GM12873 (cell line): ENCODE measurements at regions not wholly inside any gene's neighbourhood (a gene's known extent, or its start where the extent isn't known, plus 50 kb on each side); places are given as distances from the start of the nearest gene placed in this dataset.

Experiments used
- TF ChIP-seq, protein P1 (sequence below): IDR thresholded peaks from 2 replicates; pipeline ENCODE4 v1.5.1; 2012; ENCODE audit warnings: low read depth, mild to moderate bottlenecking, moderate library complexity, low read length, control low read depth; ENCODE audit not compliant: insufficient read depth; ENCODE audit errors: missing control alignments

- TF ChIP-seq, protein P1, sequence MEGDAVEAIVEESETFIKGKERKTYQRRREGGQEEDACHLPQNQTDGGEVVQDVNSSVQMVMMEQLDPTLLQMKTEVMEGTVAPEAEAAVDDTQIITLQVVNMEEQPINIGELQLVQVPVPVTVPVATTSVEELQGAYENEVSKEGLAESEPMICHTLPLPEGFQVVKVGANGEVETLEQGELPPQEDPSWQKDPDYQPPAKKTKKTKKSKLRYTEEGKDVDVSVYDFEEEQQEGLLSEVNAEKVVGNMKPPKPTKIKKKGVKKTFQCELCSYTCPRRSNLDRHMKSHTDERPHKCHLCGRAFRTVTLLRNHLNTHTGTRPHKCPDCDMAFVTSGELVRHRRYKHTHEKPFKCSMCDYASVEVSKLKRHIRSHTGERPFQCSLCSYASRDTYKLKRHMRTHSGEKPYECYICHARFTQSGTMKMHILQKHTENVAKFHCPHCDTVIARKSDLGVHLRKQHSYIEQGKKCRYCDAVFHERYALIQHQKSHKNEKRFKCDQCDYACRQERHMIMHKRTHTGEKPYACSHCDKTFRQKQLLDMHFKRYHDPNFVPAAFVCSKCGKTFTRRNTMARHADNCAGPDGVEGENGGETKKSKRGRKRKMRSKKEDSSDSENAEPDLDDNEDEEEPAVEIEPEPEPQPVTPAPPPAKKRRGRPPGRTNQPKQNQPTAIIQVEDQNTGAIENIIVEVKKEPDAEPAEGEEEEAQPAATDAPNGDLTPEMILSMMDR = no peak
Measured at GRCh38 chr11:80118073-80118472, 677.2 kb upstream of the TENM4 start.

- TF ChIP-seq, protein P1 = no peak
Measured at GRCh38 chr11:80116796-80117195, 676.0 kb upstream of the TENM4 start.

DNA sequence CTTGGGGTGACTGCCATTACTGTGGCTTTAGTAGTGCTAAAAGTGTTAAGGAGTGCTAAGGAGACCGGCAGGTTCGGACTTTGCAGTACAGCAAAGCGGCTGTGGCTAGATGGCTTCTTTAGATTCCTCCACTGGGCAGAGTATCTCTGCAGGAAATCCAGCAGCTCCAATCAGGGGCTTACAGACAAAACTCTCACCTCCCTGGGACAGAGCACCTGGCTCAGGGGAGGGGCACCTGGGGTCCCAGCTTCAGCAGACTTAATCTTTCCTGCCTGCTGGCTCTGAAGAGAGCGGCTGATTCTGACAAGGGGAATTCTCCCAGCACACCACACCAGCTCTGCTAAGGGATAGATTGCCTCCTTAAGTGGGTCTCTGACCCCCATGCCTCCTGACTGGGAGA lies 668.8 kb upstream of the TENM4 start:
- TF ChIP-seq, protein P1 = no peak

DNA sequence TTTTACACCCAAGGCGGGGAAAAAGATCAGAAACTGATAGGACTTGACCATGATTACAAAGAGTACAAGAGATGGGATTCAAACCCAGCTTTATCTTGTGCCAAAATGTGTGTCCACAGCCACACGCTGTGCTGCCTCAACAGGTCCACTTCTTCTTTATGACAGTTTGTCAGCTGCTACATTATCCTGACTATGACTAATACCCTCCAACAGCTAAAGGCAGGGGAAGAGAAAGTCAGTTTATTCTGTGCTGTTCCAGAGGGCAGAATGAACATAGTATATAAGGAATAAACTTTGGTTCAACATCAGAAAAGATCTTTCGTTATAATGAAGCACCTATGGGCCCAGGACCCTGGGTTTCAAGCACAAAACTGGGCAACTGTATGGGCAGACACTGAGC lies 668.2 kb upstream of the TENM4 start:
- TF ChIP-seq, protein P1 = no peak

DNA sequence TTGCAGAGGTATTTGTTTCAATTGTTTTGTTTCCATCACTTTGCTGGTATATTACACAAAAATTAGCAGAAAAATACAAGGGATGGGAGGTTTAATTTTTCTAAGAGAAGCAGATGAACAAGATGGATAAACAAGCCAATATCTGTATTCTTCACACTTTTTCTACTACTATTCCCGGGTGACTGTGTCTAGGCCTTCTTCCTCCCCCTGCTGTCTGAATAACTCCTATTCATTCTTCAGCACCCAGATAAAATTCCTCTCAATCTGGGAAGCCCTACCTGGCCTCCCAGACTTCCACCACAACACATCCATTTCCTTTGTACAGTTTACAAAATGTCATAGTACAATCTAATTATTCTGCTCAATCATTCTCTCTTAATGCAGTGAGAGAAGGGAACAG lies 666.6 kb upstream of the TENM4 start:
- TF ChIP-seq, protein P1 = no peak

GRCh38 chr11:80104191-80104590 lies 663.4 kb upstream of the TENM4 start:
- TF ChIP-seq, protein P1 = no peak

DNA sequence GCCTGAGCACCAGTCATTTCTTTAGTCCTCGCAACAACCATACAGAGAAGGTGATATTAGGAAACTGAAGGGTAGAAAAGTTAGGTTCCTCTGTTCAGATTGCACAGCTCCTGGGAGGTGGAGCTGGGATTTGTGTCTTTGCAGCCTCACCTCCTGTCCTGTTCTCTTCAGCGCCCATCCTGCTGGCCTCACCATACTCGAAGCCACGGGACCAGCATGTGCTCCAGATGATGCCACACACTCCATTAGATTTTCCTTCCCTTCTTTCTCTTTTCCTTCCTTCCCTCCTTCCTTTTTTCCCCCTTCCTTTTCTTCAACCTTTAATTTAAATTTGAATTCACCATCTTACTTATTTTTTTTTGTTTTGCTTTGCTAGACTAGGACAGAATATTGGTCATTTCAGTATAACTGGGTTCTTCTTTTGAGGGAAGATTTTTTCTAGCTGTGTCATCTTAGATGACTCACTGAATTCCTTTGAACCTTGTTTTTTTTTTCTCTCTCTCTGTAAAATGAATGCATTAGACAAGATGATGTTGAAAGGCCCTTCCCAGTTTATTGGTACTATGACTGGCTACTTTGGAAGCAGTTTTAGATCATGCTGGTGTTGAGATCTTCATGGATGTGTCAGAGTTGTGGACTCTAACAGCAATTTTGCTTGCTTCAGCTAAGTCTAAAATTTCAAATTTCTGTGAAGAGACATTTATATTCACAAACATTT lies 662.5 kb upstream of the TENM4 start:
- TF ChIP-seq, protein P1 = no peak
